ENCODE measurements at regions not wholly inside any gene's neighbourhood (a gene's known extent, or its start where the extent isn't known, plus 50 kb on each side); places are given as distances from the start of the nearest gene placed in this dataset.

GRCh38 chr18:45329316-45329715, 286.0 kb upstream of the SLC14A2 start:
- Histone ChIP-seq H3K4me3 (replicated peaks in 1 of 3; ENCODE audit: insufficient read depth in 1 of 3, low read depth in 2 of 3, low read length in 3 of 3) (no peak overlapping the region), H3K4me1 (ENCODE audit: insufficient read depth, low read length) (no peaks in the 10 kb centered on the region), H3K9me3 (ENCODE audit: low read length) (no peaks in the 10 kb centered on the region), H3K9ac (ENCODE audit: insufficient read depth, low read depth, low read length) (no peak overlapping the region), H4K20me1 (ENCODE audit: insufficient read depth, low read length) (no peaks in the 10 kb centered on the region), H3K27me3 (ENCODE audit: control insufficient read depth in 1 of 2, insufficient read depth in 2 of 2, low read length in 2 of 2) (no peaks in the 10 kb centered on the region), H3K79me2 (ENCODE audit: insufficient read depth, low read length) (no peaks in the 10 kb centered on the region), H3K27ac (ENCODE audit: extremely low read length, insufficient read depth, low read length) (no peak overlapping the region), H3K4me2 (ENCODE audit: low read depth, low read length) (no peak overlapping the region), H3K36me3 (replicated peaks in 1 of 2; ENCODE audit: control insufficient read depth in 1 of 2, insufficient read depth in 2 of 2, low read length in 2 of 2) (no peaks in the 10 kb centered on the region), H2AFZ (ENCODE audit: low read length) (no peak overlapping the region)
- in situ Hi-C loops (cut with HindIII; ENCODE audit: extremely low pct_ligation_motif_present, low pct_unique_long_range_greater_than_20kb), result no loop called here
- BruUV-seq (replicated peaks), result no TSS peak
- FAIRE-seq, result no peak
- no peak for DNase-seq (ENCODE audit: low spot score)
- TF ChIP-seq IRF9 (CRISPR knock-in tag; IDR thresholded peaks at IDR 0.05; ENCODE audit: borderline replicate concordance), result no peak
- no peak for TF ChIP-seq ZNF784 (CRISPR knock-in tag; IDR thresholded peaks at IDR 0.05; ENCODE audit: borderline replicate concordance)
- TF ChIP-seq ZBTB39 (CRISPR knock-in tag; IDR thresholded peaks at IDR 0.05), result no peak
- TF ChIP-seq PRMT3 (CRISPR knock-in tag; IDR thresholded peaks at IDR 0.05; ENCODE audit: borderline replicate concordance, low read depth), result no peak
- TF ChIP-seq REST (IDR thresholded peaks at IDR 0.05; ENCODE audit: borderline replicate concordance in 1 of 2, low read depth in 1 of 2, low read length in 2 of 2), result no peak
- TF ChIP-seq FOXM1 (CRISPR knock-in tag; IDR thresholded peaks at IDR 0.05), result no peak
- TF ChIP-seq ZNF549 (CRISPR knock-in tag; IDR thresholded peaks at IDR 0.05), result no peak
- TF ChIP-seq KAT2B (IDR thresholded peaks at IDR 0.05; ENCODE audit: borderline replicate concordance, low read depth, low read length), result no peak
- TF ChIP-seq SOX6 (IDR thresholded peaks at IDR 0.05), result no peak
- no peak for TF ChIP-seq SOX6 (CRISPR knock-in tag; IDR thresholded peaks at IDR 0.05)
- no peak for TF ChIP-seq E2F5 (CRISPR knock-in tag; conservative IDR thresholded peaks at IDR 0.05)
- TF ChIP-seq ZNF816 (CRISPR knock-in tag; IDR thresholded peaks at IDR 0.05; ENCODE audit: borderline replicate concordance), result no peak
- no peak for TF ChIP-seq MTA3 (CRISPR knock-in tag; IDR thresholded peaks at IDR 0.05)
- no peak for TF ChIP-seq ZSCAN29 (CRISPR knock-in tag; conservative IDR thresholded peaks at IDR 0.05)
- no peak for TF ChIP-seq AGO2 (optimal IDR thresholded peaks at IDR 0.05; ENCODE audit: low read depth, low read length)
- ChIA-PET POLR2A (no interaction called here), CTCF (ENCODE audit: low intra/inter-chr PET ratio, low total read pairs) (no interaction called here)
- no peak for ATAC-seq
- intact Hi-C loops (cut with micrococcal nuclease; ENCODE audit: unreplicated experiment), result no loop called here
